Upper lobe of left lung (tissue), 6 donors: ENCODE measurements at regions not wholly inside any gene's neighbourhood (a gene's known extent, or its start where the extent isn't known, plus 50 kb on each side); places are given as distances from the start of the nearest gene placed in this dataset.

ENCODE experiments used
- ATAC-seq, 2 donors: fragments of 200-7000 bp; cut with Tn5 transposase; one replicate each; pipeline ENCODE4 v1.9.1; 2022; ENCODE audit warnings: mild to moderate bottlenecking in 2 of 2, moderate library complexity in 2 of 2; ENCODE audit not compliant: low FRiP score in 2 of 2
- DNase-seq, 2 donors: peaks; one replicate each; pipeline ENCODE4 v3.0.0-alpha.2; 2019 to 2020
- H3K27ac ChIP-seq, 4 donors: fragments of 200-600 bp; sonication (generic); one replicate each; pipeline ENCODE4 v1.5.1; 2016 to 2019
- H3K27me3 ChIP-seq, 4 donors: fragments of 200-600 bp; sonication (generic); one replicate each; pipeline ENCODE4 v1.5.1; 2017 to 2019
- H3K36me3 ChIP-seq, 4 donors: fragments of 200-600 bp; sonication (generic); one replicate each; pipeline ENCODE4 v1.5.1; 2016 to 2019
- H3K4me1 ChIP-seq, 4 donors: fragments of 200-600 bp; sonication (generic); one replicate each; pipeline ENCODE4 v1.5.1; 2018 to 2019
- H3K4me3 ChIP-seq, 4 donors: fragments of 200-600 bp; sonication (generic); one replicate each; pipeline ENCODE4 v1.5.1; 2017 to 2019; ENCODE audit warnings: mild to moderate bottlenecking in 2 of 4, moderate library complexity in 1 of 4
- H3K9me3 ChIP-seq, 4 donors: fragments of 200-600 bp; sonication (generic); one replicate each; pipeline ENCODE4 v1.5.1; 2018 to 2019
- EP300 ChIP-seq, 4 donors: sonication (generic); formaldehyde crosslinking; IDR thresholded peaks; one replicate each; pipeline ENCODE4 v1.5.1; 2017; ENCODE audit warnings: antibody characterized with exemption in 4 of 4, control low read depth in 2 of 4
- POLR2A ChIP-seq, 4 donors: fragments of 450-650 bp; IDR thresholded peaks; one replicate each; pipeline ENCODE4 v1.5.1; 2016 to 2017; ENCODE audit warnings: antibody characterized with exemption in 4 of 4, mild to moderate bottlenecking in 2 of 4
- POLR2AphosphoS5 ChIP-seq, 2 donors: sonication (generic); formaldehyde crosslinking; IDR thresholded peaks; one replicate each; pipeline ENCODE4 v1.5.1; 2017; ENCODE audit warnings: antibody characterized with exemption in 2 of 2
- WGBS, 2 donors: methylation state at CpG; one replicate each; pipeline ENCODE4 v1.1.5; 2017 to 2018; 5-methylcytosine and 5-hydroxymethylcytosine counted together
- TF ChIP-seq, protein P1 (sequence below), 6 experiments: fragments of 450-650 bp in 4 of 6; fragments of 200-600 bp in 2 of 6; sonication (generic) in 2 of 6; IDR thresholded peaks; one replicate each; pipeline ENCODE4 v1.5.1; 2016 to 2019; ENCODE audit warnings: antibody characterized with exemption in 6 of 6
- donor health status: DM: no; HTN: no; CAD: no; lungs with moderate emphysema.
- donor health status: DM: no; HTN: yes; CAD: no; lungs with severe emphysema.

DNA sequence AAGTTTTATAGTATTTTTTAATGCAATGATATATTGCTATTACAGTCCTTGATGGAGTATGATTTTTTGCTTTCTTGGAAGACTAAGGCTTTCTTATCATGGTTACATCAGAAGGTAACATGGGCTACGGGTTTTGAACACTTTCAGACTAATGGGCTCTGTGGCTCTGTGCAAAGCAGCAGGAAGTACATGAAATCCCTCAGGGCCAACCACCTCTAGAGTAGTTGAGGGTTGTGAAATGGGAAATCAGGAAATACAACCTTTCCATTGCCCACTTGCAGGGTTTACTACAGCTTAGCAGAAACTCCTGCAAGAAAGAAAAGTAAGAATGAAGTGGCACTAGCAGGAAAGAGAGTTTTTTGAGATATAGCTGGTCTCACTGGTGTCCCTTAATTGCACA, 853.5 kb downstream of the KCNMA1 start:
- no peak for TF ChIP-seq POLR2A (IDR thresholded peaks at IDR 0.05)
- no peak for TF ChIP-seq EP300 (IDR thresholded peaks at IDR 0.05)
- TF ChIP-seq, protein P1, sequence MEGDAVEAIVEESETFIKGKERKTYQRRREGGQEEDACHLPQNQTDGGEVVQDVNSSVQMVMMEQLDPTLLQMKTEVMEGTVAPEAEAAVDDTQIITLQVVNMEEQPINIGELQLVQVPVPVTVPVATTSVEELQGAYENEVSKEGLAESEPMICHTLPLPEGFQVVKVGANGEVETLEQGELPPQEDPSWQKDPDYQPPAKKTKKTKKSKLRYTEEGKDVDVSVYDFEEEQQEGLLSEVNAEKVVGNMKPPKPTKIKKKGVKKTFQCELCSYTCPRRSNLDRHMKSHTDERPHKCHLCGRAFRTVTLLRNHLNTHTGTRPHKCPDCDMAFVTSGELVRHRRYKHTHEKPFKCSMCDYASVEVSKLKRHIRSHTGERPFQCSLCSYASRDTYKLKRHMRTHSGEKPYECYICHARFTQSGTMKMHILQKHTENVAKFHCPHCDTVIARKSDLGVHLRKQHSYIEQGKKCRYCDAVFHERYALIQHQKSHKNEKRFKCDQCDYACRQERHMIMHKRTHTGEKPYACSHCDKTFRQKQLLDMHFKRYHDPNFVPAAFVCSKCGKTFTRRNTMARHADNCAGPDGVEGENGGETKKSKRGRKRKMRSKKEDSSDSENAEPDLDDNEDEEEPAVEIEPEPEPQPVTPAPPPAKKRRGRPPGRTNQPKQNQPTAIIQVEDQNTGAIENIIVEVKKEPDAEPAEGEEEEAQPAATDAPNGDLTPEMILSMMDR (IDR thresholded peaks at IDR 0.05) = no peak
- TF ChIP-seq POLR2AphosphoS5 (IDR thresholded peaks at IDR 0.05) = no peak
- 62 to 75% methylated on average over 1 of the region's 1 CpG for WGBS, 2 donors
- H3K4me3 ChIP-seq = no peak overlapping the region
- no peak overlapping the region for H3K27ac ChIP-seq
- H3K9me3 ChIP-seq = no peaks in the 10 kb centered on the region
- DNase-seq (no peak), ATAC-seq (no peak)
- H3K36me3 ChIP-seq = no peaks in the 10 kb centered on the region
- H3K4me1 ChIP-seq = no peaks in the 10 kb centered on the region
- H3K27me3 ChIP-seq = no peaks in the 10 kb centered on the region

DNA sequence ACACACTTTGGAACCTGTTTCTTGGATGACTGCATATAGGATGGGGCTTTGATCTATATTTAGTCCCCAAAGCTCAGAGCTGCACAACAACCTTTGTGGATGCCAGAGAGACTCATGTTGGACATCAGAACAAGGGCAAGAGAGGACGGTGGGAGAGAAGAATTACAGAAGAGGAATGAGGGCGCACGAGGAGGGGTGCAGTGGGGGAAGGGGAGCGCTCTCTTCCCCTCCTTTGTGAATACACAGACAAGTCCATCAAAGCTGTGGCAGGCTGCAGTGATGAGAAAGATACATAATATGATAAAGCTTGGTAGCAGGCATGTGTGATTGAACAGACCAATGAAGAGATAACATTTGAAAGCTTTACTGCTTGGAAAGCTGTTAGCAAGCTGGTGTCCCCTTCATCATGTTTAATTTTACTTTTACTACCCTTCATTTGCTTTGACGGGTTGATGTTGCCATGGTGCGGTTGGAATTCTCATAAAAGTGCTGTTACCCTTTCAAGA, 857.8 kb downstream of the KCNMA1 start:
- no peaks in the 10 kb centered on the region for H3K4me1 ChIP-seq
- H3K27ac ChIP-seq = no peak overlapping the region
- peaks cover 0 to 5% (median under 1%) of the 10 kb centered on the region in 4 donors for H3K9me3 ChIP-seq
- H3K36me3 ChIP-seq = no peaks in the 10 kb centered on the region
- no peaks in the 10 kb centered on the region for H3K27me3 ChIP-seq
- ATAC-seq = no peak
- H3K4me3 ChIP-seq = no peak overlapping the region
- no peak for DNase-seq
- WGBS, 2 donors = 77 to 78% methylated on average over 6 of the region's 6 CpGs
- TF ChIP-seq POLR2A (IDR thresholded peaks at IDR 0.05) (no peak), POLR2AphosphoS5 (IDR thresholded peaks at IDR 0.05) (no peak), EP300 (IDR thresholded peaks at IDR 0.05) (no peak)
- TF ChIP-seq, protein P1 (IDR thresholded peaks at IDR 0.05) = no peak

DNA sequence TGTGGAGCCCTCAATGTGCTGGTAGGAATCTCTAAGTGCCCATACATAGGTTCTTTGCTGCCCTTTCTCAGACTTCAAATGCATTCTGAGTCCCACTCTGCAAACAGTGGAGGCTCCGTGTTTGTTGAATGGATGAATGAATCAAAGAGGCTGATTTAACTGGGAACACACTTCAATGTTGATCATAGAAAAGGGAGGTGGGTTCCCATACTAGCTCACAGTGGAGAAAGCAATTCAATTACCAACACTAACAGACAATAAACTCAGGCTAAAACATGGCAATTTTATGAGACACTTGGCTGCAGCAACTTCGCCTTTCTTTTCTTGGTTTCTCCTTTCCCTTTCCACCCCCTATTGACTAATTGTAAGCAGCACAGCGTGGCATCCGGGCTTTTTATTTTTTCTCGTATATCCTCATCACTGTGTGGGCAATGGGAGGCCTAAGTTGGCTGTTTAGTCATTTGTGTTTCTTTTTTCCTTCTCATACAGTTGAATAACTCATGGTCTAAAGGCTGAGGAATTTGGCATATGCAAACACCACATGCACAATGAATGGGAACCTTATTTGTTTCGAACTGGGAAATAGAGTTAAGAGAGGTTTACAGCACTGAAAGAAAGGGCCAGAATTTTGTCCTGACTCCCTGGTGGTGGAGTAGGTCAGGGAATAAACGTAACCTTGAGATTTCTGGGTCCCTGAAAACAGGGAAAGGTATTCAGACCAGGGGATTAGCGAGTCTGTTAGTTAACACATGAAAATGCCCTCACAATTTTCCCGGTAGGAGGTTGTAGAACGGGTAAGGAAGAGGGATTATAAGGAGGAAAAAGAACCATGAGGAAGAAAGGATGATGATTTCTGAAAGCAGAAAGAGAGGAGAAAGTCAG, 858.5 kb downstream of the KCNMA1 start:
- no peak for ATAC-seq
- DNase-seq = no peak
- no peaks in the 10 kb centered on the region for H3K27me3 ChIP-seq
- H3K9me3 ChIP-seq = peaks cover 0 to 8% (median 2%) of the 10 kb centered on the region in 4 donors
- WGBS, 2 donors = 55 to 58% methylated on average over 10 of the region's 10 CpGs
- no peaks in the 10 kb centered on the region for H3K4me1 ChIP-seq
- TF ChIP-seq, protein P1 (IDR thresholded peaks at IDR 0.05) = no peak
- TF ChIP-seq POLR2AphosphoS5 (IDR thresholded peaks at IDR 0.05) (no peak), POLR2A (IDR thresholded peaks at IDR 0.05) (no peak), EP300 (IDR thresholded peaks at IDR 0.05) (no peak)
- no peak overlapping the region for H3K4me3 ChIP-seq
- no peak overlapping the region for H3K27ac ChIP-seq
- H3K36me3 ChIP-seq = no peaks in the 10 kb centered on the region

DNA sequence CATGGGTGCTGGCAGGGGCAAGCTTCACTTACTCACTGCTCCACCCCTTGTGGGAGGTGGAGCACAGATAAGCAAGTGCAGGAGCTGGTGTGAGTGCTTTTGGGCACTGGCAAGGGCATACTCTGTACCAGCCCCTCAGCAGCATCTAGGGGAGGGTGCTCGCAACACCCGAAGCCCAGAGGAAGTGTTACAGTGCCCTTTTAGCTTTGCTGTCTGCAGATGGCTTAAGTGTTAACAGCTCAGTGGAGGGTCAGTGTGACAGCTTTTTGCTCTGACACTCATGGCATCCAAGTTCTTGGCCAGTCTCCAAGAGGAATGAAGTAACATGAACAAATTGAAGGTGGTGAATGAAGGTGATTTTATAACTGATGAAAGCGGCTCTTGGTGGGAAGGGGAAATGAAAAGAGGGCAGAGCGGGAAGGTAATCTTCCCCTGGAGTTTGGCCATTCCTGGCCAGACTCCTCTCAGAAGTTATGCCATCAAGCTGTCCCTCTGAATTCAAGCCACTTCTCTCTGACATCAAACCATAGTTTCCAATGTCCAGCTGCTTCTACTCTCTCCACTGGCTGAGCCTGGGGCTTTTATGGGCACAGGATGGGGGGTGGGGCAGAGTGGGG, 862.5 kb downstream of the KCNMA1 start:
- Histone ChIP-seq H3K9me3 (peaks cover 0 to 10% (median 2%) of the 10 kb centered on the region in 4 donors), H3K27me3 (no peaks in the 10 kb centered on the region), H3K4me3 (no peak overlapping the region), H3K36me3 (no peaks in the 10 kb centered on the region), H3K4me1 (no peaks in the 10 kb centered on the region), H3K27ac (no peak overlapping the region)
- DNase-seq (no peak), ATAC-seq (no peak)
- TF ChIP-seq, protein P1 (IDR thresholded peaks at IDR 0.05) = no peak
- no peak for TF ChIP-seq EP300 (IDR thresholded peaks at IDR 0.05)
- WGBS, 2 donors = 79 to 86% methylated on average over 4 of the region's 4 CpGs
